AG04450 (cell line): ENCODE measurements at regions not wholly inside any gene's neighbourhood (a gene's known extent, or its start where the extent isn't known, plus 50 kb on each side); places are given as distances from the start of the nearest gene placed in this dataset.

Experiments used
- CTCF ChIA-PET: fragments of 300-600, 350-600 bp; formaldehyde crosslinking; extraction: SDS; loops from one replicate; lab custom pipeline; 2022; ENCODE audit warnings: antibody characterized with exemption, inconsistent platforms; lab: Charles Lee
- POLR2A ChIA-PET: fragments of 350-600 bp; formaldehyde crosslinking; extraction: SDS; loops from one replicate; lab custom pipeline; 2021; ENCODE audit warnings: antibody characterized with exemption, inconsistent platforms; lab: Yijun Ruan, JAX
- DNase-seq: peaks from one replicate; pipeline ENCODE4 v3.0.0-alpha.2; 2011; ENCODE audit warnings: low read depth, low spot score
- H3K27ac ChIP-seq: one replicate; pipeline ENCODE4 v1.5.1; 2012; ENCODE audit warnings: low read depth, low read length, control low read depth
- H3K27me3 ChIP-seq: one replicate; pipeline ENCODE4 v1.6.0; 2012; ENCODE audit warnings: low read length; ENCODE audit not compliant: control insufficient read depth, insufficient read depth
- H3K4me3 ChIP-seq: 2 replicates; pipeline ENCODE4 v1.5.1; 2011; ENCODE audit warnings: mild to moderate bottlenecking, low read depth, low read length, control low read depth
- H3K9me3 ChIP-seq: 2 replicates; pipeline ENCODE4 v1.5.1; 2012; ENCODE audit warnings: low read length; ENCODE audit not compliant: control insufficient read depth, insufficient read depth
- CTCF ChIP-seq: IDR thresholded peaks from 2 replicates; pipeline ENCODE4 v1.5.1; 2011; ENCODE audit warnings: low read depth, low read length, control low read depth, inconsistent platforms

- Histone ChIP-seq H3K27ac (no peak overlapping the region), H3K9me3 (no peaks in the 10 kb centered on the region), H3K27me3 (no peaks in the 10 kb centered on the region), H3K4me3 (no peak overlapping the region)
- ChIA-PET POLR2A (no interaction called here), CTCF (no interaction called here)
- no peak for TF ChIP-seq CTCF
- no peak for DNase-seq
Observed at GRCh38 chr4:30825008-30825770, 105.0 kb downstream of the PCDH7 start.

DNA sequence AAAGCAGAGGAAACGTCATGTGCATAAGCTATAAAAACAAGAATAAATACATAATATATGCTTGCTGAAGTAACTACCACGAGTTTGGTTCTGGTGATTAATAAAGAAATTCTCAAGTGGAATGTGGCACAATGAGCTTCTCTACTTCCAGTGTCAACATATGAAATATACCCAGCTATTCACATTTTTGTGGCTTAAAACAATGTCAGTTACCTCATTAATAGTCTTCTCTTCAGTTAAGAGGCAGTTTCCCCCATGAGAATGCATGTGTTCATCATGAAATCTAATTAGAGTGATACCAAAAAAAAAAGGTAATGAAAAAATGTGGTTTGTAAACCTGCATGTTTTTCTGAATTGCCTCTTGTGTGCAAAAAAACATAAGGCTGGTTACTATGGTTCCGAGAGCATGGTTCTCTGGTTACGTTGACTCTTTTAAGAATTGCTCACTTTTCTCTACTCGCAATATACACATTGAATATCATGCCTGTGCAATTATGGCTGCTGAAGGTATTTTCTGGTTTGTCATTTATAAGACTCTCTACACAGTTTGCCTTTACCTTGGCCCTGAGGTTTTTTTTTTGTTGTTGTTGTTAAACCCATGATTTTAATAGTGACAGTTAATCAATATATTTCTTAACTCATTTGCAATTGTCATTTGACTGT, 108.2 kb downstream of the PCDH7 start:
- no peaks in the 10 kb centered on the region for H3K9me3 ChIP-seq
- POLR2A ChIA-PET: interaction anchor here (0.7 kb wide), 1 partner anchor 11 kb away, joined by 3 read pairs; no protein-coding TSS in a partner anchor
- TF ChIP-seq CTCF: no peak
- H3K27ac ChIP-seq: no peak overlapping the region
- CTCF ChIA-PET: no interaction called here
- H3K4me3 ChIP-seq: no peak overlapping the region
- DNase-seq: no peak
- no peaks in the 10 kb centered on the region for H3K27me3 ChIP-seq

- POLR2A ChIA-PET: no interaction called here
- H3K4me3 ChIP-seq: no peak overlapping the region
Observed at GRCh38 chr4:30832639-30833038, 112.5 kb downstream of the PCDH7 start.

GRCh38 chr4:30833206-30833605, 113.0 kb downstream of the PCDH7 start:
- Histone ChIP-seq H3K27me3 (no peaks in the 10 kb centered on the region), H3K27ac (no peak overlapping the region), H3K9me3 (no peaks in the 10 kb centered on the region), H3K4me3 (no peak overlapping the region)
- TF ChIP-seq CTCF: no peak
- POLR2A ChIA-PET: interaction anchor here (0.5 kb wide), 1 partner anchor 1604 kb away, joined by 3 read pairs; no protein-coding TSS in a partner anchor
- no peak for DNase-seq
- CTCF ChIA-PET: no interaction called here

More at GRCh38 chr4:30832639-30833038, 112.5 kb downstream of the PCDH7 start:
- no peak for DNase-seq
- H3K27me3 ChIP-seq: no peaks in the 10 kb centered on the region
- no peak for TF ChIP-seq CTCF
- no peak overlapping the region for H3K27ac ChIP-seq
- no peaks in the 10 kb centered on the region for H3K9me3 ChIP-seq
- CTCF ChIA-PET: no interaction called here

- Histone ChIP-seq H3K4me3 (no peak overlapping the region), H3K9me3 (no peaks in the 10 kb centered on the region), H3K27me3 (no peaks in the 10 kb centered on the region), H3K27ac (no peak overlapping the region)
- CTCF ChIA-PET: no interaction called here
- no peak for TF ChIP-seq CTCF
- POLR2A ChIA-PET: no interaction called here
- DNase-seq: no peak
Observed at GRCh38 chr4:30835044-30835443, 114.9 kb downstream of the PCDH7 start.
